K562 (cell line): ENCODE measurements at regions not wholly inside any gene's neighbourhood (a gene's known extent, or its start where the extent isn't known, plus 50 kb on each side); places are given as distances from the start of the nearest gene placed in this dataset.

ENCODE experiments used
- ATAC-seq: fragments of 200-7000 bp; cut with Tn5 transposase; 3 replicates; pipeline ENCODE4 v1.9.1; 2020; ENCODE audit warnings: moderate library complexity
- BruUV-seq: library from RNA; stranded (reverse); fragments of 400-500 nt; replicated peaks from 2 replicates; lab custom pipeline; 2021; lab: Mats Ljungman, UMichigan
- CTCF ChIA-PET: fragments of 300-600 bp; formaldehyde crosslinking; extraction: SDS; loops from one replicate; lab custom pipeline; 2021; ENCODE audit warnings: low intra/inter-chr PET ratio; lab: Yijun Ruan, JAX
- POLR2A ChIA-PET: fragments of 300-600, 350-650 bp; sonication (Branson Sonifier 250); formaldehyde crosslinking; extraction: SDS; loops from one replicate; lab custom pipeline; 2021; ENCODE audit warnings: antibody characterized with exemption, inconsistent platforms; lab: Yijun Ruan, JAX
- DNase-seq, 4 experiments: peaks; one replicate each; pipeline versions ENCODE4 v3.0.0 to v3.0.0-alpha.2; 2011 to 2018; ENCODE audit warnings: low spot score in 3 of 4, mixed read lengths in 3 of 4; ENCODE audit errors: extremely low read depth in 1 of 4
- FAIRE-seq: peaks from 2 replicates; lab custom pipeline; 2011; peaks lifted over from hg19 to GRCh38; lab: Jason Lieb, UNC
- H2AFZ ChIP-seq: 2 replicates; pipeline ENCODE4 v1.6.0; 2011; ENCODE audit warnings: low read depth, low read length, control low read depth, inconsistent platforms
- H3K27ac ChIP-seq: fragments of 200-600 bp; 3 replicates; pipeline ENCODE4 v1.8.0; 2011; ENCODE audit warnings: low read depth, mild to moderate bottlenecking, control low read depth, inconsistent platforms, low read length, moderate library complexity, mixed read lengths; ENCODE audit errors: extremely low read depth
- H3K27me3 ChIP-seq, 2 experiments: fragments of 300-600 bp in 1 of 2; 2 replicates in 1 of 2; 3 replicates in 1 of 2; pipeline versions ENCODE4 v1.6.0 to v1.8.0; 2011; ENCODE audit warnings: inconsistent platforms in 2 of 2, low read length in 2 of 2, mild to moderate bottlenecking in 1 of 2, mixed read lengths in 1 of 2, moderate library complexity in 1 of 2; ENCODE audit not compliant: control insufficient read depth in 2 of 2, insufficient read depth in 2 of 2
- H3K36me3 ChIP-seq: fragments of 300-600 bp; 3 replicates; pipeline ENCODE4 v1.8.0; 2011; ENCODE audit warnings: mild to moderate bottlenecking, low read length, inconsistent platforms; ENCODE audit not compliant: control insufficient read depth, insufficient read depth
- H3K4me1 ChIP-seq, 2 experiments: fragments of 200-600 bp in 1 of 2; replicated peaks in 1 of 2; 2 replicates in 1 of 2; 3 replicates in 1 of 2; pipeline versions ENCODE4 v1.5.1 to v1.8.0; 2011; ENCODE audit warnings: inconsistent platforms in 2 of 2, low read length in 2 of 2, mild to moderate bottlenecking in 1 of 2, mixed read lengths in 1 of 2, moderate library complexity in 1 of 2; ENCODE audit not compliant: control insufficient read depth in 2 of 2, insufficient read depth in 2 of 2
- H3K4me2 ChIP-seq: 2 replicates; pipeline ENCODE4 v1.6.1; 2011; ENCODE audit warnings: low read length, control low read depth, inconsistent platforms, mixed read lengths; ENCODE audit not compliant: insufficient read depth
- H3K4me3 ChIP-seq: fragments of 200-600 bp; sonication (generic), shearing (Covaris generic); 2 replicates; pipeline ENCODE4 v1.5.1; 2016; ENCODE audit warnings: control low read depth, inconsistent platforms
- H3K79me2 ChIP-seq: fragments of 200-600 bp; 3 replicates; pipeline ENCODE4 v1.8.0; 2011; ENCODE audit warnings: low read length, inconsistent platforms; ENCODE audit not compliant: control insufficient read depth, insufficient read depth
- H3K9ac ChIP-seq, 2 experiments: 2 replicates each; pipeline versions ENCODE4 v1.6.0 to v1.6.1; 2011; ENCODE audit warnings: low read depth in 2 of 2, low read length in 2 of 2, control low read depth in 1 of 2, inconsistent platforms in 1 of 2, mild to moderate bottlenecking in 1 of 2, mixed read lengths in 1 of 2; ENCODE audit not compliant: insufficient read depth in 1 of 2
- H3K9me1 ChIP-seq: one replicate; pipeline ENCODE4 v1.6.0; 2011; ENCODE audit warnings: inconsistent platforms, mild to moderate bottlenecking, low read length, moderate library complexity; ENCODE audit not compliant: control insufficient read depth, insufficient read depth
- H3K9me3 ChIP-seq: replicated peaks from 2 replicates; pipeline ENCODE4 v1.5.1; 2011; ENCODE audit warnings: low read depth, low read length, inconsistent platforms; ENCODE audit not compliant: control insufficient read depth, insufficient read depth
- H4K20me1 ChIP-seq: replicated peaks from 2 replicates; pipeline ENCODE4 v1.6.1; 2011; ENCODE audit warnings: low read length, inconsistent platforms, mixed read lengths; ENCODE audit not compliant: control insufficient read depth, insufficient read depth
- MCM2 ChIP-seq: fragments of 450-650 bp; IDR thresholded peaks from 2 replicates; pipeline ENCODE4 v1.6.1; 2017; ENCODE audit warnings: low read depth, mild to moderate bottlenecking
- TFE3 ChIP-seq: fragments of 450-650 bp; formaldehyde crosslinking; IDR thresholded peaks from 2 replicates; pipeline ENCODE4 v1.4.0; 2020; ENCODE audit warnings: mild to moderate bottlenecking, mixed read lengths
- USF2 ChIP-seq: sonication (generic); formaldehyde crosslinking; IDR thresholded peaks from 2 replicates; pipeline ENCODE4 v1.5.0; 2020; ENCODE audit warnings: missing genetic modification reagents
- ZEB2 ChIP-seq: fragments of 450-650 bp; IDR thresholded peaks from 2 replicates; pipeline ENCODE4 v1.6.1; 2016
- ZNF24 ChIP-seq: fragments of 450-650 bp; IDR thresholded peaks from 2 replicates; pipeline ENCODE4 v1.6.1; 2016
- WGBS: fragments of 100-300 bp; shearing (Covaris generic); methylation state at CpG from one replicate; pipeline ENCODE4 v1.1.6; 2016; ENCODE audit warnings: low coverage, mixed read lengths; ENCODE audit not compliant: insufficient coverage; ENCODE audit errors: missing lambda C conversion rate; 5-methylcytosine and 5-hydroxymethylcytosine counted together
- in situ Hi-C: fragments of 300-500 bp; cut with MboI; formaldehyde crosslinking; loops from 4 replicates; pipeline ENCODE4 v1.15.0; 2018; ENCODE audit warnings: inconsistent platforms, mixed read lengths
- intact Hi-C: fragments of 100-400 bp; cut with micrococcal nuclease; formaldehyde crosslinking; loops from 2 replicates; pipeline ENCODE4 v1.14.2; 2022

GRCh38 chr3:72517336-72517735 lies 330.9 kb downstream of the SHQ1 start:
- Histone ChIP-seq H3K9ac (no peak overlapping the region), H2AFZ (peak overlapping the region; percentile 37), H3K4me2 (no peak overlapping the region), H3K27me3 (no peaks in the 10 kb centered on the region), H3K36me3 (no peaks in the 10 kb centered on the region), H3K27ac (no peak overlapping the region), H3K4me1 (peaks cover 0 to 9% of the 10 kb centered on the region in 2 experiments; a peak in 4 of 5 replicates), H3K9me1 (no peaks in the 10 kb centered on the region), H3K79me2 (no peaks in the 10 kb centered on the region), H3K9me3 (no peaks in the 10 kb centered on the region), H3K4me3 (no peak overlapping the region), H4K20me1 (no peaks in the 10 kb centered on the region)
- ATAC-seq (no peak), FAIRE-seq (no peak), DNase-seq (no peak)
- in situ Hi-C loops (no loop called here), intact Hi-C loops (no loop called here)
- no TSS peak for BruUV-seq
- ChIA-PET POLR2A (interaction anchor here (0.7 to 1.2 kb wide), 2 partner anchors 11 to 176 kb away, joined by 3 read pairs; no protein-coding TSS in a partner anchor), CTCF (no interaction called here)
- no peak for TF ChIP-seq MCM2
- 29% methylated on average over 5 of the region's 5 CpGs for WGBS

- Histone ChIP-seq H4K20me1 (no peaks in the 10 kb centered on the region), H3K4me2 (no peak overlapping the region), H3K79me2 (no peaks in the 10 kb centered on the region), H3K9me1 (no peaks in the 10 kb centered on the region), H3K4me1 (peaks cover 0 to 9% of the 10 kb centered on the region in 2 experiments; a peak in 4 of 5 replicates), H3K9me3 (no peaks in the 10 kb centered on the region), H3K36me3 (no peaks in the 10 kb centered on the region), H3K4me3 (no peak overlapping the region), H3K9ac (no peak overlapping the region), H3K27ac (no peak overlapping the region), H3K27me3 (no peaks in the 10 kb centered on the region), H2AFZ (no peak overlapping the region)
- POLR2A ChIA-PET, result interaction anchor here (1.2 kb wide), 1 partner anchor 175 kb away, joined by 3 read pairs; no protein-coding TSS in a partner anchor
- ATAC-seq (no peak), FAIRE-seq (no peak), DNase-seq (no peak)
- in situ Hi-C loops (no loop called here), intact Hi-C loops (no loop called here)
- CTCF ChIA-PET, result no interaction called here
- 25% methylated on average over 2 of the region's 2 CpGs for WGBS
- peak; percentile 30 for TF ChIP-seq USF2 (CRISPR knock-in tag)
- TF ChIP-seq ZNF24, result peak; percentile 66
- TF ChIP-seq ZEB2, result no peak
- TF ChIP-seq TFE3 (CRISPR knock-in tag), result peak; percentile 44
- BruUV-seq, result no TSS peak
Observed at GRCh38 chr3:72516361-72516760, 331.9 kb downstream of the SHQ1 start.
